ENCODE measurements at regions not wholly inside any gene's neighbourhood (a gene's known extent, or its start where the extent isn't known, plus 50 kb on each side); places are given as distances from the start of the nearest gene placed in this dataset.
A peak's percentile ranks its signal among the peaks of the same experiment; 100 is the strongest.
"Not testable (repeated sequence)": the region's sequence is repeated elsewhere in the genome, so short reads cannot be mapped to it uniquely, and the experiment has no call there.

DNA sequence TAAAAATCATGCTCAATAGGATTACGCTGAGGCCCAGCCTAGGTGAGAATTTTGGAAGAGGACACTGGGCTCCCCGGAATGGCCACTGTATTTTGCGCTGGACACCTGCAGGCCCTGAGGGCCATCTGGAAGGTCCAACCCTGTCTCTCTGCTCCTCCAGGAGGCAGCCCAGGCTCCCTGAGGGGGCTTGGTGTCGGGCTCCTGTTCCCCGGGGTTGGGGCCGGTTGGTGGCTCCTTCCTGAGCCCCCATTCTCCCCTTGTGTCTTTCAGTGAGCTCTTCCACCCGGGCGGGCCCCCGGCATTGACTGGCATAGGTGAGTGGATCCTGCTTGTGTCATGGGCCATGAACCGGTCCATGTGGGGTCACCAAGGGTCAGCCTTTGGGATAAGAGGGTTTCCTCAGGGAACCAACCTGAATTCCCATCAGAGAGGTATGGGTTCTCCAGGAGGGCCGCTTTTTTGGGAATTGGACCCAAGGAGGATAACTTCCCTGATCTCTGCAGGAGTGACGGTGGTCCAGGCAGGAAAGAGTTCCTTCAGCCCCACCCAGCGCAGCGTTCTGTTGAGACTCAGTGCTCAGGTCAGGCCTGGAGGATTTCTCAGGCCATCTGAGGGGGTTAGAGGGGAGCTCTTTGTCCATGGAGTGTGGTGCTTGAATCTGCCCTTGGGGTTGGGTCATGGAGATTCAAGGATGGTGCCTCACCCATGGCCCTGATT is 187.8 kb downstream of the UBE3A start:
- DNase-seq, result no peak

DNA sequence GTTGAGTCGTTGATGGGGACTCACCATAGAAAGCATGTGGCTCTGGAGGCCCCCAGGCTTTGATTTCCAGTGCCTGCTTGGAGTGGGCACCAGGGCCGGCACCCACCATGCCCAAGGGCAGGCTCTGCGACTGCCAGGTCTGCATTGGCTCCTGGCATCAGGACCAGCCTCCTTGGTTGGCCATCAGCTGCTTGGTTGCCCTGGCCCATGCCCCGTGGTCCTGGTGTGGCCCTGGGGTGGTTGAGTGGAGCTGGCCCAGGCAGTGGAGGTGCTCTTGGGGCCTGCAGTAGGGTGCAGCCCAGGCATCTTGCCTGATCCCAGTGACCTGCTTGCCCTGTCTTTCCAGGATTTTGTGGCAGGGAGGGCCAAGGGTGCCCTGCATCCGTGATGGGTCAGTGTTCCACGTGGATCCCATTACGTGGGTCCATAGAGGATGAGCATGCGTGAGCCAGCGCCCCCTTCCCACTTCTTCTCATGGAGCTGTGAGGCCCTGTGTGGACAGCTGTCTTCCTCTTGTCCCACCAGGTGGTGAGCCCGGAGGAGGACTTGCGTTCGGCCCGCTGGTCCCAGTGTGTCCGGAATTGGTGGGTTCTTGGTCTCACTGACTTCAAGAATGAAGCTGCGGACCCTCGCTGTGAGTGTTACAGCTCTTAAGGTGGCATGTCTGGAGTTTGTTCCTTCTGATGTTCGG is 187.0 kb downstream of the UBE3A start:
- DNase-seq, result no peak

DNA sequence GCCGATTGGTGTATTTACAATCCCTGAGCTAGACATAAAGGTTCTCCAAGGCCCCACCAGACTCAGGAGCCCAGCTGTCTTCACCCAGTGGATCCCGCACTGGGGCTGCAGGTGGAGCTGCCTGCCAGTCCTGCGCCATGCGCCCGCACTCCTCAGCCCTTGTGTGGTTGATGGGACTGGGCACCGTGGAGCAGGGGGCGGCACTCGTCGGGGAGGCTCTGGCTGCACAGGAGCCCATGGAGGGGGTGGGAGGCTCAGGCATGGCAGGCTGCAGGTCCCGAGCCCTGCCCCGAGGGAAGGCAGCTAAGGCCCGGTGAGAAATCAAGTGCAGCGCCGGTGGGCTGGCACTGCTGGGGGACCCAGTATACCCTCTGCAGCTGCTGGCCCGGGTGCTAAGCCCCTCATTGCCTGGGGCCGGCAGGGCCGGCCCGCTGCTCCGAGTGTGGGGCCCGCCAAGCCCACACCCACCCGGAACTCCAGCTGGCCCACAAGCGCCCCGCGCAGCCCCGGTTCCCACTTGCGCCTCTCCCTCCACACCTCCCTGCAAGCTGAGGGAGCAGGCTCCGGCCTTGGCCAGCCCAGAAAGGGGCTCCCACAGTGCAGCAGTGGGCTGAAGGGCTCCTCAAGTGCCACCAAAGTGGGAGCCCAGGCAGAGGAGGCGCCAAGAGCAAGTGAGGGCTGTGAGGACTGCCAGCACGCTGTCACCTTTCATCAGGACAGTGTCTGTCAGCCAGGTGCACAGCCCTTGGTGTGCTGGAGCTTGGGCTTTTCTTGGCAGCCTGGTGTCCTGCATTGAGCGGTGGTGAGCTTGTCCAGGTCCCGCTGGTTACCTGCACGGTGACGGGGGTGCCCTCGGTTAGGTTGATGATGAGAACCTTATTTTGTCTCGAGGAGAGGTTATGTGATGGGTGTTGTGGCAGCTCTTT is 185.5 kb downstream of the UBE3A start:
- DNase-seq, result not testable (repeated sequence)

DNA sequence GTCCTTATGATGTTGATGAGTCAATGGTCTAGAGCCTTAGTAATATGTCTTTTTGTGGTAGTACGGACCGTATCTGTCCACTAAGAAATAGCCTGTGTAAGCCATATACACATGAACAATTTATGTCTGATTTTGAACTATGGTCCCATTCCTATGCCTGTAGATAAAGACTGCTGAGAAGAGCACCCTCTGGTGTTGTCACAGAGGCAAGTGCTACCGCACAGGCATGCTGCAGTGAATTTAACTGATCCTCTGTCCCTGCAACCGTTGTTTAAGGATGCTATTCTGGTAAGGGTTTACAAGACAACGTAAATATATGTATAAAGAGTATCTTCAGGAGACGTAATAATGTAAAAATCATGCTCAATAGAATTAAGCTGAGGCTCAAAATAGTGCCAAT is 170.7 kb downstream of the UBE3A start:
- DNase-seq, result peak; percentile 34

Data from NCI-H82 (cell line).